ENCODE measurements at regions not wholly inside any gene's neighbourhood (a gene's known extent, or its start where the extent isn't known, plus 50 kb on each side); places are given as distances from the start of the nearest gene placed in this dataset.

DNA sequence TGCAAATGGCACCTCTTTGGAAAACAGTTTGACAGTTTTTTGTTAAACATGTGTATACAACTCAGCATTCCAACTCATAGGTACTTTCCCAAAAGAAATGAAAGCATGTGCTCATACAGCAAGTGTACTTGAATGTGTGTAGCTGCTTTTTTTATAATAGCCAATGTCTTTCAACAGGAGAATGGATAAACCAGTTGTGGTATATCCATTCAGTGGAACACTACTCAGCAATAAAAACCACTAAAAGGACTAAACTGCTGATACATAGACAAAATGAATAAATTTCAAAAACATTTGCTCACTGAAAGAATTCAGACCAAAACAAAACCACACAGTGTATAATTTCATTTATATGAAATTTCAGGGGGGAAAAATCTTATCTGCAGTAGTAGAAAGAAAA is 267.3 kb downstream of the NR2F1-AS1 start:
- TF ChIP-seq, protein P1, sequence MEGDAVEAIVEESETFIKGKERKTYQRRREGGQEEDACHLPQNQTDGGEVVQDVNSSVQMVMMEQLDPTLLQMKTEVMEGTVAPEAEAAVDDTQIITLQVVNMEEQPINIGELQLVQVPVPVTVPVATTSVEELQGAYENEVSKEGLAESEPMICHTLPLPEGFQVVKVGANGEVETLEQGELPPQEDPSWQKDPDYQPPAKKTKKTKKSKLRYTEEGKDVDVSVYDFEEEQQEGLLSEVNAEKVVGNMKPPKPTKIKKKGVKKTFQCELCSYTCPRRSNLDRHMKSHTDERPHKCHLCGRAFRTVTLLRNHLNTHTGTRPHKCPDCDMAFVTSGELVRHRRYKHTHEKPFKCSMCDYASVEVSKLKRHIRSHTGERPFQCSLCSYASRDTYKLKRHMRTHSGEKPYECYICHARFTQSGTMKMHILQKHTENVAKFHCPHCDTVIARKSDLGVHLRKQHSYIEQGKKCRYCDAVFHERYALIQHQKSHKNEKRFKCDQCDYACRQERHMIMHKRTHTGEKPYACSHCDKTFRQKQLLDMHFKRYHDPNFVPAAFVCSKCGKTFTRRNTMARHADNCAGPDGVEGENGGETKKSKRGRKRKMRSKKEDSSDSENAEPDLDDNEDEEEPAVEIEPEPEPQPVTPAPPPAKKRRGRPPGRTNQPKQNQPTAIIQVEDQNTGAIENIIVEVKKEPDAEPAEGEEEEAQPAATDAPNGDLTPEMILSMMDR (conservative IDR thresholded peaks at IDR 0.05; ENCODE audit: low read length), result no peak
- no peak for TF ChIP-seq EZH2phosphoT487 (IDR thresholded peaks at IDR 0.05; ENCODE audit: borderline replicate concordance, low read depth, low read length)

All from OCI-LY7 (cell line).